NCI-H2081 treated with DMSO at 0.1 percent for 48 hours (cell line): ENCODE measurements at regions not wholly inside any gene's neighbourhood (a gene's known extent, or its start where the extent isn't known, plus 50 kb on each side); places are given as distances from the start of the nearest gene placed in this dataset.

ENCODE experiments used
- DNase-seq: peaks from one replicate; lab custom pipeline; 2025; lab: John Stamatoyannopoulos, UW

DNA sequence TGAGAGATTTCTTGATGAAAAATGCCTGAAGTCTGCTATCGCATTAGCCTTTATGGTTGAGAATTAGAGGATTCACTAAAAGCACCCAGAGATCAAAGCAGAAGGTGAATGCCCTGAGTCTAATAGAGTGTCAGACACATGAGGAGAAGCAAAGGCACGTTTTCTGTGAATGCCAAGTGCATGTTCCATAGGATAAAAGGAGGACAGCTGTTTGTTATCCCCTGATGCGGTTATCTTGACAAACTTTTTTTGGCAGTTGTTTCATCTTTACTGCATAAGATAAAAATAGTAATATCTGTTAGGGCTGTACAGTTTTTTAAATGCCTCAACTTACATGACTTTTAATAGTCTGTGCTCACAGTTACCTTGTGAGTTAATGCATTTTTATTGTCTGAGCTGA is 65.3 kb upstream of the CD96 start:
- no peak for DNase-seq

DNA sequence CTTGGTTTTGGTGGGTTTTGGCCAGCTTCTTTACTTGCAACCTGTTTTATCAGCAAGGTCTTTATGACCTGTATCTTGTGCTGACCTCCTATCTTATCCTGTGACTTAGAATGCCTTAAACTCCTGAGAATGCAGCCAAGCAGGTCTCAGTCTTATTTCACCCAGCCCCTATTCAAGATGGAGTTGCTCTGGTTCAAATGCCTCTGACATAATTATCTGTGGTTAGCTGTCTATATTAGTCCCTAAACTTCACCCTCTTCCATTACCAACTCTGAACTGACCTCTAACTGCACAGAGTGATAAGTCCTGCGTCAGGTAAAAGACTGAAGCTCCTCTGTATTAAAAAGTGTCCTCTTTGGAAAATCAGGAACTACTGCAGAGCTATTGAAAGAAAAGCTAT is 61.9 kb upstream of the CD96 start:
- no peak for DNase-seq

DNA sequence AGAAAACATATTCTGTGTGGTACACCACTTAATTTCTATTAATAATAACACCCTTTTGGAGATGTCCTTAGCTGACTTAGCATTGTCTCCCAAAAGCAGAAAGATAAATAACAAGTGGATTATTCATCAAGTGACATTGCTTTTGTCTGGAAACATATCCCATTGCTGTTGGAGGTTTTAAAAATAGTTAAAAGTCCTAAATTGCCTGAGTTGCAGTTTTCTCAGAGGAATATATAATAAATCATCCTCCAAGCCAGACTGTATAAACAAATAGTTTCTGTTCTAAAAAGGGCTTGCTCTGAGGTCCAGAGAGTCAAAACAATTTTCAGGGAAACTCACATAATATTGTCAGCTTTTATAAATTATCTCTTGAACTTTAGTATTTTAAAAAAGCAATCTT is 60.4 kb upstream of the CD96 start:
- no peak for DNase-seq

DNA sequence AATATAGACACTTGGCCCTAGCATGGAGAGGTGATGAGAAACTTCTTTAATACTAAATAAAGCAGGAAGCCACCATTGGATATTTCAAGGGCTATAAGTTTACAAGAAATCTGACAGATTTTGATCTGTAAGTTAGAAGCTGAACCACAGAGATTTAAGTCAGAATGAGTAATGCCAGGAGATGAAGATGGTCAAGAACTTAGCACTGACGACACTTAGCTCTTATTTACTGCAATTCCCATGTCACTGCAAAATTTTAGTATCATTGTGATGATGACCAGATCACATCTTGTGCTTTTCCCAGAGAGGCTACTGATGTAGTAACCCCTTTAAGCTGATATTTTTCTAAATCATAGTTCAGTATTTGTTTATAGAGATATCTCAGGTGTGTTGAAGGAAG is 59.4 kb upstream of the CD96 start:
- no peak for DNase-seq

DNA sequence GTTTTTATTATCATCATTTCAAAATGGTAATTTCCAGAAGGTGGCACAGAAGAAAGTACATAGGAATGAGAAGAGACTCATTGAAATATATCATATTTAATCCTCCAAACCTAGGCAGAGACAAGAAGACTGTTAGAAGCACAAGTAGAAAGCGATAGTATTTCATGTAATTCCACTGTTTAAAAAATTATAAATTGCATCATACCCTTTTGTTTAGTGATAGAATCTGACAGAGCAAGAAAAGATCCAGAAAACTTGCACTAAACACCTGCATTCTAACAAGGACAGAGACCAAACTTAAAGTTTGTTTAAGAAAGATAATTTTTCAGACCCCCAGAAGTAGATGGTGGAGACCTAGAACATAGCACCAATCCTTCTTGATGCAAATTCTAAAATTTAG is 56.9 kb upstream of the CD96 start:
- DNase-seq, result no peak
